Panc1 (cell line): ENCODE measurements at regions not wholly inside any gene's neighbourhood (a gene's known extent, or its start where the extent isn't known, plus 50 kb on each side); places are given as distances from the start of the nearest gene placed in this dataset.

Experiments used
- CTCF ChIP-seq: fragments of 450-650 bp; IDR thresholded peaks from 2 replicates; pipeline ENCODE4 v1.5.1; 2017; ENCODE audit warnings: mild to moderate bottlenecking
- TF ChIP-seq, protein P1 (sequence below), 2 experiments: IDR thresholded peaks; 2 replicates each; pipeline ENCODE4 v1.6.1; 2011 to 2012; ENCODE audit warnings: low read depth in 2 of 2, control low read depth in 1 of 2, low read length in 1 of 2, mild to moderate bottlenecking in 1 of 2, moderate library complexity in 1 of 2; ENCODE audit not compliant: insufficient read depth in 1 of 2

DNA sequence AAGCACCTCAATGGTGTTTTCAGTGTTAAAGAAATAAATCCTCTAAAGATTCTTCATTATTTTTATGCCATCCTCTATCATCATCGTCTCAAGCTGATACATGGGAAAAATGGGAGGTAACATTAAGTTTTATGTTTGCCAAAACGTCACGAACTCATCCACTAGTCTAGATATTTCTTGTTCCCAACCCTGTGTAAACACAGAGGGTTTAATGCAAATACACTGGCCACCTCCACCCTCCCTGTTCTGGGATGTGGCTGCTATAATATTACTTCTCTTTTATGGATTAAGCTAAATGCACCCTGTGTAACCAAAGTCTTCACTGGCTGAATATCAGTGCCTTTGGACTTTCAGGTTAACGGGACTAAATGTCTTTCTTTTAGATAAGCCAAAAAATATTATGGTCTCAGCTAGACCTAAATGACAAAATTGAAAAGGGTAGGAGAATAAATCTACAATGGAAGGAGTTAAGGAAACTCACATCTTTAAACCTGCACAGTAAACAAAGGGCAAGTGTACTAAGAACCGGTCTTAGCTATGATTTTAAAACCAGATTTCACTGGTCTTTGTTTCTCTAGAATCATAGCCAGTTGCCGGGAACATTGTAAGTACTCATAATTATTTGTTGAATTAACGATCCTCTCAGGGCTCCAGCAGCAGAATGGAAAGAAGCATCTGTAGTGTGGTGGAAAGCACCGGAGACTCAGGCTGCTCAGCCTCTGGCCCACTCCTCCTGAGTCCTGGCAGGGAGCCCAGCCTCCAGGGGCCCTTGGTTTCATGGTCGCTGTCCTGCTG is 103.5 kb upstream of the NOCT start:
- TF ChIP-seq CTCF, result no peak
- TF ChIP-seq, protein P1, sequence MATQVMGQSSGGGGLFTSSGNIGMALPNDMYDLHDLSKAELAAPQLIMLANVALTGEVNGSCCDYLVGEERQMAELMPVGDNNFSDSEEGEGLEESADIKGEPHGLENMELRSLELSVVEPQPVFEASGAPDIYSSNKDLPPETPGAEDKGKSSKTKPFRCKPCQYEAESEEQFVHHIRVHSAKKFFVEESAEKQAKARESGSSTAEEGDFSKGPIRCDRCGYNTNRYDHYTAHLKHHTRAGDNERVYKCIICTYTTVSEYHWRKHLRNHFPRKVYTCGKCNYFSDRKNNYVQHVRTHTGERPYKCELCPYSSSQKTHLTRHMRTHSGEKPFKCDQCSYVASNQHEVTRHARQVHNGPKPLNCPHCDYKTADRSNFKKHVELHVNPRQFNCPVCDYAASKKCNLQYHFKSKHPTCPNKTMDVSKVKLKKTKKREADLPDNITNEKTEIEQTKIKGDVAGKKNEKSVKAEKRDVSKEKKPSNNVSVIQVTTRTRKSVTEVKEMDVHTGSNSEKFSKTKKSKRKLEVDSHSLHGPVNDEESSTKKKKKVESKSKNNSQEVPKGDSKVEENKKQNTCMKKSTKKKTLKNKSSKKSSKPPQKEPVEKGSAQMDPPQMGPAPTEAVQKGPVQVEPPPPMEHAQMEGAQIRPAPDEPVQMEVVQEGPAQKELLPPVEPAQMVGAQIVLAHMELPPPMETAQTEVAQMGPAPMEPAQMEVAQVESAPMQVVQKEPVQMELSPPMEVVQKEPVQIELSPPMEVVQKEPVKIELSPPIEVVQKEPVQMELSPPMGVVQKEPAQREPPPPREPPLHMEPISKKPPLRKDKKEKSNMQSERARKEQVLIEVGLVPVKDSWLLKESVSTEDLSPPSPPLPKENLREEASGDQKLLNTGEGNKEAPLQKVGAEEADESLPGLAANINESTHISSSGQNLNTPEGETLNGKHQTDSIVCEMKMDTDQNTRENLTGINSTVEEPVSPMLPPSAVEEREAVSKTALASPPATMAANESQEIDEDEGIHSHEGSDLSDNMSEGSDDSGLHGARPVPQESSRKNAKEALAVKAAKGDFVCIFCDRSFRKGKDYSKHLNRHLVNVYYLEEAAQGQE (IDR thresholded peaks at IDR 0.05; ENCODE audit: insufficient read depth in 1 of 2, low read depth in 2 of 2, low read length in 1 of 2), result no peak
